SH-SY5Y (cell line): ENCODE measurements at regions not wholly inside any gene's neighbourhood (a gene's known extent, or its start where the extent isn't known, plus 50 kb on each side); places are given as distances from the start of the nearest gene placed in this dataset.
A peak's percentile ranks its signal among the peaks of the same experiment; 100 is the strongest.

Experiments used
- GATA2 ChIP-seq: IDR thresholded peaks from 2 replicates; pipeline ENCODE4 v1.6.1; 2011; ENCODE audit warnings: mild to moderate bottlenecking, low read depth, low read length
- GATA3 ChIP-seq: IDR thresholded peaks from 2 replicates; pipeline ENCODE4 v1.6.1; 2011; ENCODE audit warnings: low read depth, mild to moderate bottlenecking, low read length, moderate library complexity

GRCh38 chr11:97263183-97263858 lies 873.5 kb downstream of the JRKL start:
- TF ChIP-seq GATA2: no peak
- no peak for TF ChIP-seq GATA3

- TF ChIP-seq GATA2: no peak
- no peak for TF ChIP-seq GATA3
Observed at GRCh38 chr11:97269527-97269926, 879.7 kb downstream of the JRKL start.

GRCh38 chr11:97279341-97279740 lies 889.5 kb downstream of the JRKL start:
- no peak for TF ChIP-seq GATA3
- no peak for TF ChIP-seq GATA2

DNA sequence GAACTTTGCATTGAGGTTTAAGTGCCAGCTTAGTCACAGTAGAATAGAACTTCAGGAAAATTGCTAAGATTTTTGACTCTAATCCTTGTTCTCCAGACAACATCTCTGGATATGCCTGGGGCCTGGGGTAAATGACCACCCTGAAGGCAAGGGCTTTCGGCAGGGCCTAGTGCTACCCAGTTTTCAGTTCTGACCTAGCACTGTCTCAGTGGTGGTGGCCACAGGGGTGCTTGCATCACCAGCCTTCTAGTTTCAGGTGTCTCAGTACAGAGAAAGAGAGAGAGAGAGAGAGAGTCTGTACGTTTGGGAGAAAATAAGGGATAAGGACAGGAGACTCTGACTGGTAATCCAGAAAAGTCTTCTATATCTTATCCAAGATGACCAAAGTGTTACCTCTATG lies 890.5 kb downstream of the JRKL start:
- TF ChIP-seq GATA3: no peak

DNA sequence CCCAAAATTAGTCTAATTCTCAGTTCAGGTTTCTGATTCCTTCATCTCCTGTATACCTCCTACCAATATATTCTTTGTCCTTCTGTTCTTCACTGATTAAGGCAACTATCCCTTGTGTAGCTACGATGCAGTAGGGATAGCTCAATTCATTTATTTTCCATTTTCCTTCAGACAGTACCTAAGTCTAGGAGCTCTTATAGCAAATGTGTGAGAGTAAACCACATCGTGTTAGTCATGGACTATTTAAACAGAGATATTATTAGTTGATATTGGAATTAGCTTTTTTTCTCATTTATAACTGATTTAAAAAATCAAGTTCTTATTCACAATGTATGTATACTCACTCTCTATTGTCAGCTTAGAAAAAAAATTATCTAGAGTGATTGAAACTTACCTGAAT lies 900.0 kb downstream of the JRKL start:
- TF ChIP-seq GATA2: no peak
- no peak for TF ChIP-seq GATA3

- TF ChIP-seq GATA2: no peak
- no peak for TF ChIP-seq GATA3
Observed at GRCh38 chr11:97290464-97291041, 900.7 kb downstream of the JRKL start.

GRCh38 chr11:97296301-97296700 lies 906.5 kb downstream of the JRKL start:
- TF ChIP-seq GATA2: no peak
- no peak for TF ChIP-seq GATA3

- no peak for TF ChIP-seq GATA2
- no peak for TF ChIP-seq GATA3
Observed at GRCh38 chr11:97309291-97309690, 919.5 kb downstream of the JRKL start.

GRCh38 chr11:97325693-97326092 lies 935.9 kb downstream of the JRKL start:
- TF ChIP-seq GATA3 (no peak), GATA2 (no peak)

- TF ChIP-seq GATA2 (no peak), GATA3 (no peak)
Observed at GRCh38 chr11:97332271-97332670, 942.5 kb downstream of the JRKL start.

- TF ChIP-seq GATA3 (no peak), GATA2 (no peak)
Observed at GRCh38 chr11:97336064-97336463, 946.3 kb downstream of the JRKL start.

DNA sequence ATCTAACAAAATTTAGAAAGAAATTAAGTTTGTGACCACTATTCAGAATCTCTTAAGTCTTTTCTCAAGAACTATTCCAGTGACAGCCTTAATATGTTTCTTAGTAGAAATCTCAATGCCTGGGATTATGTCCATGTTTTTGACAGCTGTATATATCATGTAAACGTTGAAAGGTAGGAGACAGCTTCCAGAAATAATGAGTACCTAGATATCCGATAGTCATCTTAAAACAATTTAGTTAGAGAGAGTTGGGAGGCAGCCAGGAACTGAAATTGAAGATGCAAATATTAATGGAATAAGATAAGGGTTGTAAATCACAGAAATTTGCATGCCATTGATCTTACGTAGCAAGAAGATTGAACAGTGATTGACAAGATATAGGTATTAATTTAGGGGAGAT lies 955.2 kb downstream of the JRKL start:
- TF ChIP-seq GATA3 (0 out of 2 replicates have a peak, but pooled peaks have one; percentile 12), GATA2 (no peak)

- TF ChIP-seq GATA3 (no peak), GATA2 (no peak)
Observed at GRCh38 chr11:97349201-97349600, 959.4 kb downstream of the JRKL start.

GRCh38 chr11:97351939-97352338 lies 962.1 kb downstream of the JRKL start:
- TF ChIP-seq GATA3: no peak
- no peak for TF ChIP-seq GATA2

DNA sequence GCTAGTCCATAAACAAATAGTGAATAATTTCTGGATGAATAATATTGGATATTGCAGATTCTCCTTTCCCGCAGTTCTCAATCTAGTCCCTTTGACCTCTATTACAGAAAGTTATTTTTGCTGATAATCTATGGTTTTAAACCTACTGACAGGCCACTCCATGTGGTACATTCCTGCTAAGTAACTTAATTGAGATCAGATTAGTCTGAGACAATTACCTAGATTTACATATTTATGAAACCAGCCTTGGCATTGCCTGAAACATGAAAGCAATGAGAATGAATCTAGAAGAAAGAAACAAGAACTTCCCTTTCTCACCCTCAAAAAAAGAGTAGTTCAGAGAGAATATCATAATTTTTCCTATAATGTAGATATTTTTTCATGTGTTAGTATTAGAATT lies 964.2 kb downstream of the JRKL start:
- no peak for TF ChIP-seq GATA2
- TF ChIP-seq GATA3: no peak

DNA sequence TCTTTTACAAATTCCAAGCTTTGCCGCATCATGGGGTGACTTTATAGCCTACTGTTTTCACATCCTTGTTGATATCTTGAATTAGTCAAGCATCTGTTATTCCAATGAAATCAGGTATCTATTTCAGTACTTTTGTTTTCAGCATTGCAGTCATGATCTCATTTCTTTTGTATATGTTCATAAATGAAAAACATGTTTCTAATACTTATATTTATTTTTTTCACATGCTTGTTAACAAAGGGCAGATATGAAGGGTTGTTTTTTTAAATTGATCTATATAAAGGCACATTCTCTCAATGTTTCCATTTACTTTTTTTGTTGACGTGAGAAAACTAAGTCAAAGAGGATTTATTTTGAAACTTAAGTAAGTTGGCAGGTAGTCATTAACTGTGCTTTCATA lies 964.8 kb downstream of the JRKL start:
- TF ChIP-seq GATA3 (no peak), GATA2 (no peak)

DNA sequence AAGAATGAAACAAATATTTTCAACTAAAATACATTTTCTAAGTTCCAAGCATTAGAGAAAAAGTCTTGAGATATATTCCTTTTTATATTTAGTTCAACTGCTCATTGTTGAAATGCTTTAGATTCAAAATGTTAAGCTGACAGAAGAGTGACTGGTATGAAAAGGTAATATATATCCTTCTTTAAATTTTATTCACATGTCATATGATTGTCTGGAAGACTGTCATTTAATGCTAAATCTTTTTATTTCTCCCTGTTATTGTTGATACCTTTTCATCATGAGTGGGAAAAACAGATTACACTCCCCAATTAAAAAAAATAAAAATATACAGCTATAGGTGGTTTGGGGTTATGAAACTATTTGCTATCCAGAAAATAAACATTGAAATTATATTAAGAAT lies 965.4 kb downstream of the JRKL start:
- TF ChIP-seq GATA3 (no peak), GATA2 (no peak)
